AG10803 (cell line): ENCODE measurements at regions not wholly inside any gene's neighbourhood (a gene's known extent, or its start where the extent isn't known, plus 50 kb on each side); places are given as distances from the start of the nearest gene placed in this dataset.
"Not testable (repeated sequence)": the region's sequence is repeated elsewhere in the genome, so short reads cannot be mapped to it uniquely, and the experiment has no call there.

Experiments used
- DNase-seq: peaks from one replicate; pipeline ENCODE4 v3.0.0; 2010; ENCODE audit warnings: low read depth
- H3K4me3 ChIP-seq: 2 replicates; pipeline ENCODE4 v1.5.1; 2011; ENCODE audit warnings: mild to moderate bottlenecking, low read length, control low read depth

GRCh38 chr9:138211544-138212219 lies 334.1 kb downstream of the CACNA1B start:
- not testable (repeated sequence) for DNase-seq, H3K4me3 ChIP-seq

- H3K4me3 ChIP-seq, DNase-seq: not testable (repeated sequence)
Measured at GRCh38 chr9:138212811-138213210, 335.2 kb downstream of the CACNA1B start.

GRCh38 chr9:138213748-138214147 lies 336.2 kb downstream of the CACNA1B start:
- not testable (repeated sequence) for H3K4me3 ChIP-seq, DNase-seq

GRCh38 chr9:138214548-138214947 lies 337.0 kb downstream of the CACNA1B start:
- DNase-seq, H3K4me3 ChIP-seq: not testable (repeated sequence)

GRCh38 chr9:138215588-138215987 lies 338.0 kb downstream of the CACNA1B start:
- DNase-seq, H3K4me3 ChIP-seq: not testable (repeated sequence)

- not testable (repeated sequence) for DNase-seq, H3K4me3 ChIP-seq
Measured at GRCh38 chr9:138216817-138217216, 339.2 kb downstream of the CACNA1B start.

- DNase-seq: not testable (repeated sequence)
Measured at GRCh38 chr9:138217284-138217850, 339.8 kb downstream of the CACNA1B start.

GRCh38 chr9:138219249-138219648 lies 341.7 kb downstream of the CACNA1B start:
- DNase-seq, H3K4me3 ChIP-seq: not testable (repeated sequence)

More at GRCh38 chr9:138217284-138217850, 339.8 kb downstream of the CACNA1B start:
- H3K4me3 ChIP-seq: not testable (repeated sequence)

- DNase-seq, H3K4me3 ChIP-seq: not testable (repeated sequence)
Measured at GRCh38 chr9:138221446-138222054, 344.0 kb downstream of the CACNA1B start.

GRCh38 chr9:138237099-138237498 lies 359.5 kb downstream of the CACNA1B start:
- not testable (repeated sequence) for DNase-seq, H3K4me3 ChIP-seq

GRCh38 chr9:138282903-138283302 lies 405.3 kb downstream of the CACNA1B start:
- not testable (repeated sequence) for DNase-seq, H3K4me3 ChIP-seq
